ENCODE measurements at regions not wholly inside any gene's neighbourhood (a gene's known extent, or its start where the extent isn't known, plus 50 kb on each side); places are given as distances from the start of the nearest gene placed in this dataset.
"Not testable (repeated sequence)": the region's sequence is repeated elsewhere in the genome, so short reads cannot be mapped to it uniquely, and the experiment has no call there.

DNA sequence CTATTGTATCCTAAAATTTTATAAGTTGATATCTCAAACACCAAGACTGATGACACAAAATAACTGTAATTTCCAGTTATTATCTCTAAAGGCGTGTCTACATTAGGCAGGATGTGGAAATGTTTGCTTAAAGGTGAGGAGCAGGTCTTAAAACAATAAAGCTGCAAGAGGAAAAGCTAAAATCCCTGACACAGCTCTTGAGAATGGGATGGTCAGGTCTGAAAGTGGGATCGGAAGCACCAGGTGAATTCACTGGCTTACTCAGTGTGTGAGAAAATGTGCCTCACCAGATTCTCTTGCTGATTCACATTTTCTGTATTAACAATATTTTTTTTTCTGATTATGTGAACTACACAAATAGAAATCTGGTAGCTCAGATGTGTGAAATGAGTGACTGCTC lies 421.9 kb upstream of the ADAMTS5 start:
- DNase-seq = no peak

DNA sequence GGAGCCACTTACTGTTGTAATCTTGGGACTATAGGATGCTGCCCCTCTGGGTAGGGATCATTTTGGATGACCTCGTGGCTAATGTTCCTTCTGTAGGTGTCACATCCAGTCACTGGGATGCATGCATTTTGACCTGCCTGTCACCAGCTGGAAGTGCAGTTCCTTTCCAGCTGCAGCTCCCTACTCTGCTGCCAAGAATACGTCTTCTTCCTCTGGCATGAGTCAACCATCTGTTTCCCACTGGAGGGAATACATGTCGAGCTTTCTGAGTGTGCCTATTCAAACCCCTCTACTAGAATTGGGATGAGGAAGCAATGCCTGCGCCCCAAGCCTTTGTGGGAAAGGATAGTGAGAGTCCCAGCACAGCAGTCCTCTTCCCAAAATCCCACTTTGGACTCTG lies 415.5 kb upstream of the ADAMTS5 start:
- DNase-seq = no peak

DNA sequence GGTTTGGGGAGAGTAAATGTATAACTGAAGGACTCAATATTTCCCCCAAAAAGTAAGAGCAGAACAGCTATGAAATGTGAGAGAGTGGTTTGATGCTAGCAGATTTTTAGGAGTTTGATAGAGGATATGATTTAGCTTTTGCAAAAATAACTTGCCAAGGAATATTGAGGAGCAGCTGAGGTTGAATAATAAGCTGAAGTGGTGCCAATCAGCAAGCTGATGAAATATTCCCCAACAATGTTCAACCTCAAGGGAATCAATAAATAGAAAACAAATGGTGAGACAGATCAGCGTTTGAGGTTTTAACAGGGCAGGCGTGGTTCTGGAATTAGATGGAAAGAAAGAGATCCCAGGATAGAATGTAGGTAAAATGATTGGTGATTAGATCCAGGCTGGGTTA lies 413.4 kb upstream of the ADAMTS5 start:
- no peak for DNase-seq

DNA sequence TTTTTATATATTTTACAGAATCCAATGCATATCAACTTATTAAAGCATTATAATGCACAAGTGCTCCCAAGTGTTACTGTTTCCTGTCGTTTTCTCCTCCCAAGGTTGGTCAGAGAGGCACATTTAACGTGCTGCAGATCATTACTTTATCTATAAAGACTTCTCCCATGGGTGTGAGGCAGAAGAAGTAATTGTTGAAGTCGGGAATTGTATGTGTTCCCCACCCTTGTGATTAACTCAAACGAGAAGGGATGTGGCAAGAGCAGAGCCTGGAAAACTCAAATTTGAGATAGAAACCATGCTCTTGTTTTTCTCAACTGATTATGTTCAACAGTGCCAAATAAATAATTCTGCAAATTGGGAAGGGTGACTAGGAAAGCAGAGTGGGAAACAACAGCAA lies 412.5 kb upstream of the ADAMTS5 start:
- DNase-seq = no peak

DNA sequence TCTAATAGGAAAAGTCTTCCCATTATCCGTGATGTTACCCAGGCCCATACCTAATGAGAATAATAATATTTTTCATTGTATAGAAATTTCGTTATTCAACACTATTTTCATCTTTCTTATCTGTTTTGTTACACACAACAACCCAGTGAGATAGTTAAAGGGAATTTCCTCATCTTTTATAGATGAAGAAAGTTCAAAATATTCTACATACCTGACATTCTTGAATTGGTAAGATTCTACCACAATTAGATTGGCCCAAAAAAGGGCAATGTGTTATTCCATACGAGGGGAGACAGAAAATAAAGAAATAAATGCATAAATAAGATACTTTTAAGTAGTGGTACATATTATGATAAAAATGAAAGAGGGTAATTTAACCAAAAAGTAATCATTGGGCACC lies 405.5 kb upstream of the ADAMTS5 start:
- no peak for DNase-seq

DNA sequence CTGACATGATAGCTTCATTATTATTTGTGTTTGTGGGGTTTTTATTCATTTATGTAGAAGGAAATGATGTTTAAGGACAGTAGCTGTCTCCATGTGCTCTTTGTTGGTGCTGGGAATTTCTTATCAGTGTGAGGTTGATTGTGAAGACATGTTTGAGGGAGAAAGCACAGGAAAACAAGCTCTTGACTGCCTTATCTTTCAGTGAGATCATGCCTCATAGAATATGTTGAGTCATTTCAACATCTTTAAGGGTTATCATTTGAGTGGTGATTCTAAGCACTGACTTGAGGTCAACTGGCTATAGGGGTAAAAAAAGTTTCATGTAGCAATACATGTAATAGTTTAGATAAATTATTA lies 405.1 kb upstream of the ADAMTS5 start:
- DNase-seq = no peak

DNA sequence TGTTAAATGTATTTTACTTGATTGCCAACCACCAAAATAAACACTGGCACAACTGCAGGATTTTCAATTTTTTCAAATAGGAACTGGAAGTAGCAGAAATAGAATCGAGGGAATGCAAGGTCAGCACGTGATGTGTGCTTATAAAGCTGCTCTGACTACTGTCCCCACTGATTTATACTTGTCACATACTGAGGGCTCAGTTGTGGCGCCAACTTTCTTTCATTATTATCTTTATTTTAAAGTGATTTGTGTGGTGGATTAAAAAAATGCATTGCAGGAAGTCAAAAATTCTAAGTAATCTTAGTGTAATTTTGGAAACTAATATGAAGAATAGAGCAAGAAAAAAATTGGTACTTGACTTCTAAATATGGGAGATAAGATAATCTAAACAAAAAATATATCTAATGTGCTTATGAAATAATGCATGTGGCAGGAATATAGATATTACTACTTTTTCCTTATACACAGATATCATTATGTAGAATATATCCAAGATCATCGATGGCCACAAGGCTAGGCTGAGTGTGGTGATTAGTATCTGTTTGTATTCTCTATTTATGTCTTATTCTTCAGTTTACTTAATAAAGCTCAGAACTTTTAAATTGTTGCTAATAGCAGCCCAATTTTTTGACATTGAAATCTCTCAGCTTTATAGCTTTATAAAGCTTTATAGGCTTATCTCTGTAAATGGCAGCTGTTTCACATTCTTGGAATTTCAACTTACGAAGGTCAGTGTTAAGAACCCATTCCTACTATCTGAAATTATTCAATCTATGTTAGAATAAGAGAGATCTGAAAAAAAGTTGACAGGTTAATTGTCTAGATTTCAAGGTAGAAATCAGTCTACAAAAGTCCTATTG lies 404.5 kb upstream of the ADAMTS5 start:
- no peak for DNase-seq

DNA sequence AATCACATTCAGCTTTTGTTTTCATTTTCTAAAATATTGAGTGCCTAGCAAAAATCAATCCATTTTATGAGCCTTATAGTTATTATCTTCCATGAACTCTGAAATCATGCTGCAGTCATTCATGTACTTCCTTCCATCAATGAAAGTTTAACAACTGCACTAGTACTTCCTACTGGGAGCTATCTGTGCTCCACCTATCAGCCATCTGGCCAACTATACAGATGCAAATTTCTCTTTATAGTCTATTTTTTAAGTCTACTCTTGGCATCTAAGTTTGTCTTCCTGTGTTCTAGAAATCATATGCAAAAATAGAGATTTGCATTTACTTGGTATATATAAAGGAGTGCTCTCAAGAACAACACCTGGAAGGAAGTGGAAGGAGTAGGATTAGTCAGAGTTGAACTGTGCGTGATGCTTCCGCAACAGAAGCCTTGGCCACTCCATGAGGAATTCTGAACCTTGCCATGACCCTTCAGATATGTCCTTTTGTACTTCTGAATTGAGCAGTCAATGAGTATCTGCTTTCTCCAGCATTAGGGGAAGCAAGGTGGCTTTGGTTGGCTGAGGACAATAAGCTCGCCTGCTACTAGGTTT lies 403.2 kb upstream of the ADAMTS5 start:
- DNase-seq = no peak

DNA sequence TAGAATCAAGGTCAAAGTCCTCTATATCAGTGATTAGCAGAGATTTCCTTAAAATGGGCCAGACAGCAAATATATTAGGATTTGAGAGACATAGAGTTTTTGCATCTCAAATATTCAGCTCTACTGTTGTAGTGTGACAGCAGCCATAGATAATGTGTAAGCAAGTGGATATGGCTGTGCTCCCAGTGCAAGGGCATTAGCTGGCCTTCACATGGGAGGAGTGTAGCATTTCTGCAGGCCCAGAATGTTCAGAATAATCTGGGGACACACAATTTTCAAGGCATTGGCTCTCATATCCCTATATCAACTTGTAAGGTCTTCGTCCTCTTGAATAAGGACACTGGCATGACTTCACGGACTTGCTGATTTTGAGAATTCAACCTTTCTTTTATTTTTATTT lies 402.3 kb upstream of the ADAMTS5 start:
- DNase-seq = no peak

DNA sequence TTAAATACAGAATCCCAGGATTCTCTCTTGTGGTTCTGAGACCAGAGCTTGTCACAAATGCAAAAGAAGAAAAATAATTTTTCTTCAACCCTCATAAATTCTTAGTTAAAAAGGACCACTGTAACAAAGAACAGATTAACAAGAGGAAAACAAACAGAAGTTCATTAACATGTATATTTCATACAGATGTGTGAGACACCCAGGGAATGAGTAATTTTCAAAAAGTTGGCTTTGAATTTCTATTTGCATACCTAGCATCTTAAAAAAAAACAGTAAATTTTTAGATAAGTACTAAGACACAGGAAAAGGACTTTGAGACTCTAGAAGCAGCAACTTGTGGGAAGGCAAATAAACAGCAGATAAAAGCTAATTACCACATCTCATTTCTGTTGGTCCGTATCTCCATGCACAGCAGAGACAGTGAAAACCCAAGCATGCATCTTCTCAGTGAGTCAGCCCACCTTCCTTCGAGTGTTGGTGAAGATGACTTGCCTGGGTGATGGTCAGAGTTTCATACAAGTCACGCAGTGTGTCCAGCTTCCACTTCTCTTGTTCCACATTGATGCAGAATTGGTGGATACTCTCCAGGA lies 399.9 kb upstream of the ADAMTS5 start:
- no peak for DNase-seq

DNA sequence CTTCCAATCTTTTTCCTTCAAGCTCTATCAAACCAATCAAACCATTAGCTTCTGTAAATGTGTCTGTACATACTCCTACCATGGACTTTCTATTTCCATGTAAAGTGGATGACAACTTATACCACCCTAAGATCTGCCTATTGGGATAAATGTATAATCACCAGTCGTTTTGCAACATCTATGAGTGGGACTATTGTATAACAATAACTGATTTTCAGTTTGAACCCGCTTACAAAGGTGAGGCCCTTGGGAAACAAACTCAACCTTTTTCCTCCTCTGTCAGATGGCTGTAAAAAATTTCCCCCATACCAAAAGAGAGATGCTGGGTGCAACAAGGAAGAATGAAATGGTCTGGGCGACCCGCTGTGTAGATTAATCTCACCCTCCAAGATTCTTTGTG lies 399.1 kb upstream of the ADAMTS5 start:
- no peak for DNase-seq

DNA sequence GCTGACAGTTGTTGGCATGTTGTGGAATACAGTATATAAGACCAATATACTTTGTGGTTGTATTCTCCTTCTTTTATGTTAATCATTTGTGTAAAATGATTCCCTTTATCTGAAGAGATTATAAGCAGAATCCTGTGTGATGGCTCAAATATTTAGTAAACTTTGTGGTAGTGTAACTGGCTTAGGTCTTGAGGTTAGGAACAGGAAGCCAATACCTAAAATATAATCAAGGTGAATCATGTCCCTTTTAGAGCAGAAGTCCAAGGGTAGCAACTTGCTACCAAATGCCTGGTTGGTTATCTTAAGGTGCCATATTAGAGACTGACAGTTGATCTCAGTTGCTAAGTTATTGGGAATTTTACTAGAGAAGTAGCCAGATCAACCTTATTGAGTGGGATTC lies 398.5 kb upstream of the ADAMTS5 start:
- DNase-seq = no peak

DNA sequence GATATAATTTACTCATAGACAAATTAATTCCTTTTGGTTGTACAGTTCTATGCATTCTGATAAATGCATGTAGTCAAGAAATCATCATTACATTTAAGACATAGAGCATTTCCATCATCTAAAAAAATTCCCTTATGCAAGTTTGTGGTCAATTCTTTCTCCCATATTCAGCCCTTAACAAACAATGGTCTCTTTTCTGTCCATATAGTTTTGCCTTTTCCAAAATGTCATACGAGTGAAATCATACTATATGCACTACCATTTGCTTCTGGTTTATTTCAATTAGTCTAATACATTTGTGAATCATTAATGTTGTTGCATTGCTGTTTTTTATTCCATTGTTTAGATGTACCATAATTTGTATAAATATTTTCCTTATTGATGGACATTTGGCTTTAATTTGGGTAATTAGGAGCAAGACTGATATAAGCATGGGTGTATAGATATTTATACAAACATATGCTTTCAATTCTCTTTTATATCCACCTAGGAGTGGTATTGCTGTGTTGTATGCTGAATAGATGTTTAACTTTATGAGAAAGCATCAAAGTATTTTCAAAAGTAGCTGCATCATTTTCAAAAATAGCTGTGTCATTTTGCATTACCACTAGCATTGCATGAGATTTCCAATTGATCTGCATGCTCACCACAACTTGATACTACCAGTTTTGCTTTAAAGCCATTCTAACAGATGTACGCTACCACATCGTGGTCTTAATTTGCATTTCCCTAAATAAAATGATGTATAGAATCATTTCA lies 397.0 kb upstream of the ADAMTS5 start:
- DNase-seq = no peak

DNA sequence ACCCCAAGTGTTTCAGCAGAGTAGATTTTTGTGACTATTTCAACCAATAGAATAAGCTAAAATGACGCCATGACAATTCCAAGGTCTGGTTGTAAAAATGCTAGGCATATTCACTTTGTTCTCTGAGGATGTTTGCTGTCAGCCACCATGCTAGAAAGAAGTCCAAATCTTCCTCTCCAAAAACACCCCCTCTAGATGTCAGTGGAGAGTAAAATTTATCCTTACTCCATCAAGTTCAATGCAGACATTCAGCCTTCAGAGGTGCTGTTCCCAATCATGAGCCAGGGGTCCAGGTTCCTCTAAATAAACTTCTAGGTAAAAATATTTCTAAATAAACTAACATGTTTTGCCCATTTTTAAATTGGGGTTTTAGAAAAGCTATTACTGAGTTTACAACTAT lies 395.4 kb upstream of the ADAMTS5 start:
- no peak for DNase-seq

DNA sequence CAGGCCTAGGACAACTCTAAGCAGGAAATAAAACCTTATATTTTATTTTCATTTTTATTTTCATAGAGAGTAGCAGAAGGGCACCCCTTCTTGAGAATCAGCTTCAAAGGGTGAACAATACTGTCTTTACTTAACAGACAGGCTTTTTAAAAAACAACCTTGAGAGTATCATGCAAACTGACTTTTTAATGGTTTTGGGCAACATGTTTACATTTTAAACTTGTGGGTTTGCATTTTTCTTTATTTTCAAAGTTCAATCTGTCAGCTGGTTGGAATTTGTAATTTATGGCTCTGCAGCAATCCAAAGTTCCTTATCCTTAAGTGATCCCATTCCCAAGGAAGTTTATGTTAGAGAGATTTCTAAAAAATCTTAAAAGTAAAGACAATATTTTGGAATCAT lies 392.3 kb upstream of the ADAMTS5 start:
- DNase-seq = no peak

DNA sequence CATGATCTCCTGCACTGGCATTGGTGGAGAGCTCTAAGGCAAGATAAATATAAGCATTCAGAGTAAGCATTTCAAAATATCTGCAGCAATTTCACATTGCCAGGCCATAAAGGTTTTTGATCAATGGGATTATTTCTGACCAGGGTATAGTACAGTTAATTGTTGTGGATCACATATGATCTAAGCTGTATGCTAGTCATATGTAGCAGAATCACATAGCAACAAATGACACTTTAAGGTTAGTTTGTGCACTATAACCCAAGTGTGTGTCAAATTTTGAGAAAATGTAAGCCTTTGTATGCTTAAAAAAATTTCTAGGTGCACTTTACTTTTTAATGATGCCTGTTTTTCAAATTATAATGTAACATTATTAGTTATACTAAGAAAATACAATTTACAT lies 386.0 kb upstream of the ADAMTS5 start:
- no peak for DNase-seq

DNA sequence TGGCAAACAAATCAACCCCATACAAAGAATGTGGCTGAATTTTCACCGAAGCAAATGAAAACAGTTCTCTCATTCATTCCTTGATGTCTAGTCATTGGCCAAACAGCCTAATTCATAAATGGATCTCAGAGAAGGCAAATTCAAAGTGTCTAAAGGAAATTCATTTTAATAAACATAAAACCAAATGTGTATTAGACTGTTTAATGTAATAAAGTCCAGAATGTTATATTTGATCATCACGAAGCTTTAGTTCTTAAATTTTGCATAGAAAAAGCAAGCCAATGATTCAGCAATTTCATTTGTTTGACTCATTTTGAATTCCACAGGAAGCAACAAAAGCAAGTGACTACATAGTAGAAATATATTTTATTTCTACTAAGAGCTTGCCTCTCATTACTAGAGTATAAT lies 379.2 kb upstream of the ADAMTS5 start:
- peak; percentile 41 for DNase-seq

DNA sequence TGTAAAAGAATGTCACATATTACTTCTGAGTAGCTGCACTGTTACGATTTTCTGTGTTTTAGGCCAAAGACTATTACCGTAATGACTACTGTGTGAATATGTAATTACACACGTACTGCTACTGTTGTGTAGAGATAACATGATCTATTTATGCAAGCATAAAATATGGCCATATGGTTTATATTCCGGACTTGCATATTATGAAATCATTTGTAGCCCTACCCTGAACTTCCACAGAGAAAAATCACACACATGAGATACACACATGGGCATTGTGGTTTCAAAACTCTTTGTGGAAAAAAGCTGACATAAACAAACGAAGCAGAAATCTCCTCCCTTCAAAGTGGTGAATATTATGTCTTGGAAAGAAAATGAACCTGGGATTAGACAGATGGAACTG lies 373.0 kb upstream of the ADAMTS5 start:
- DNase-seq = no peak

DNA sequence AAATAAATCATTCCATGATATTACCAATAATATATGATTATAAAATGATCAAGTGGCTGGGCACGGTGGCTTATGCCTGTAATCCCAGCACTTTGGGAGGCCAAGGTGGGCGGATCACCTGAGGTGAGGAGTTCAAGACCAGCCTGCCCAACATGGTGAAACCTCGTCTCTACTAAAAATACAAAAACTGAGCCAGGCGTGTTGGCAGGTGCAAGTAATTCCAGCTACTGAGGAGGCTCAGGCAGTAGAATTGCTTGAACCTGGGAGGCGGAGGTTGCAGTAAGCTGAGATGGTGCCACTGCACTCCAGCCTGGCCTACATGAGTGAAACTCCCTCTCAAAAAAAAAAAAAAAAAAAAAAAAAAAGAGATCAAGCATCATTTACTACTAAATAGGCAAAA lies 371.1 kb upstream of the ADAMTS5 start:
- not testable (repeated sequence) for DNase-seq

DNA sequence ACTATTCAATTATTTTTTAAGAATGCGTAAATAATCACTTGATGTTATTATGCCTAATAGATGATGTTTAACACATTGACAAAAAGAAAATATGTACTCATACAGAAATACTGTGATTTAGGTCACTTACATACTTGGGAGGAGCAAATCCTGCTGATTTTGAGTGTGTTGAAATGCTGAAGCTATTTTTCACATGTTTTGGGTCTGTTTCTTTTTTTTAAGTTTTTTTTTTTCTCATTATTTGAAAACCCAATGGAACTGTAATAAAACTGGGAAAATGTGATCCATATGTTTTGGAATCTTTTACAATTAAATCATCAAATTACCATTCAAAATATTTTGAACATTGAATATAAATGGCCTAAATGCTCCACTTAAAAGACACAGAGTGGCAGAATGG lies 366.2 kb upstream of the ADAMTS5 start:
- no peak for DNase-seq

DNA sequence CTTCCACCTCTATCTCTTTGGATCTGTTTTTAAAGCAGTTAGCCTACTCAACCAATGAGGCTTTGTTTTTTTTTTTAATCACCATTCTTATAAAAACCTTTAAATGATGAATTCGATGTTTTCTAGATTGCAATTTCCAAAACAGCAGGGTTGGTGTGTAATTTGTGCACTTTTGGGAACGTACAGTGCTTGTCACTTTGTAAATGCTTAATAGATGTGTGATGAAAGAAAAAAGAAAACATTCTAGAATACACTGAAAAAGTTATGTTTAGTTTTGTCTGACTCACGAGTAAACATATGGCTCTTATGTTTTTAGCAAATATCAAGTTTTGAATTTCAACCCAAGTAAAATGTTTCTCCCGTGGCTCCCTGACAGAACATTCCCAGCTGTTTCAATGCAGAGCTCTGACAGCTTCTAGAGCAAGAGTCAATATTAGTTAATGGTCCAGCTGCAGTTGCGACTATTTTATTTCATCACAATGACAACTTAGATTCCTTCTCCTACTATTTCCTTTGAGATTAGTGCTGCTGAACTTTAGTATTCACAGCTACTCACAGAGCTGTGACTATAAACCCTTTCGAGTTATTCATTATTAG lies 362.5 kb upstream of the ADAMTS5 start:
- DNase-seq = peak; percentile 11

DNA sequence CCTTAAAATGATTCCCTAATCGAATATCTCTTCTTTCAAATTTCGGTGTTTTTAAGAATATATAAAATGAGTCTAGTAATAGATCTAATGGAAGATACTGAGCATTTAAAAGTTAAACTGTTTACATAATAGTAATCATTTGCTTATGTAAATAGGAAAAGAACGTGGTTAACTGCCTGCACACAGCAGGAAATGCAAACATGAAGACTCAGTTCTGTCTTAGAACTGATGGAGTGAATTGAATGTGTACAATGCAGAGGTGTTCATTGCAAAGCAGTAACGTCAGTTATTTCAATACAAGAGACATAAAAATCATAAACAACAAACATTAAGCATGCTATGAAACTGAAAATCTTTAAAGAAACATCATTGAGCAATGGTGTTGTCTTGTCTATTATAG lies 359.4 kb upstream of the ADAMTS5 start:
- no peak for DNase-seq

DNA sequence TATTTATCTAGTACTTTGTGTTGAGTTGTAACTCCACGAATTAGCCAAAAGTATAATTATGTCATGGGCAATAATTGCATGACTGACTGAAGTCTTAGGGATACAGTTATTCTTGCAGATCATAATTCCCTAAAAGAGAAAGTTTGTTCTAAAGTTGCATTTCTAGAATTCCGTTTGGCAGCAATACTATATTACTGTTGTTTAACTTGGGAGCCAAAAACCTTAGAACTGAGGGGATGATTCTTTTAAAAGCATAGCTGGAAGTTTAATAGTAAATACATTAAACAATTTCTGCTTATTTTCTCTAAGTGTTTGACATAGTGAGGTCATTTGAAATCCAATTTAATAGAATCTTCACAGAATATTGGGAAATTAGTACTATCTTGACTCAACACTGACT lies 356.4 kb upstream of the ADAMTS5 start:
- DNase-seq = no peak

Data from amniotic stem cell (primary cell).